ENCODE measurements at regions not wholly inside any gene's neighbourhood (a gene's known extent, or its start where the extent isn't known, plus 50 kb on each side); places are given as distances from the start of the nearest gene placed in this dataset.

DNA sequence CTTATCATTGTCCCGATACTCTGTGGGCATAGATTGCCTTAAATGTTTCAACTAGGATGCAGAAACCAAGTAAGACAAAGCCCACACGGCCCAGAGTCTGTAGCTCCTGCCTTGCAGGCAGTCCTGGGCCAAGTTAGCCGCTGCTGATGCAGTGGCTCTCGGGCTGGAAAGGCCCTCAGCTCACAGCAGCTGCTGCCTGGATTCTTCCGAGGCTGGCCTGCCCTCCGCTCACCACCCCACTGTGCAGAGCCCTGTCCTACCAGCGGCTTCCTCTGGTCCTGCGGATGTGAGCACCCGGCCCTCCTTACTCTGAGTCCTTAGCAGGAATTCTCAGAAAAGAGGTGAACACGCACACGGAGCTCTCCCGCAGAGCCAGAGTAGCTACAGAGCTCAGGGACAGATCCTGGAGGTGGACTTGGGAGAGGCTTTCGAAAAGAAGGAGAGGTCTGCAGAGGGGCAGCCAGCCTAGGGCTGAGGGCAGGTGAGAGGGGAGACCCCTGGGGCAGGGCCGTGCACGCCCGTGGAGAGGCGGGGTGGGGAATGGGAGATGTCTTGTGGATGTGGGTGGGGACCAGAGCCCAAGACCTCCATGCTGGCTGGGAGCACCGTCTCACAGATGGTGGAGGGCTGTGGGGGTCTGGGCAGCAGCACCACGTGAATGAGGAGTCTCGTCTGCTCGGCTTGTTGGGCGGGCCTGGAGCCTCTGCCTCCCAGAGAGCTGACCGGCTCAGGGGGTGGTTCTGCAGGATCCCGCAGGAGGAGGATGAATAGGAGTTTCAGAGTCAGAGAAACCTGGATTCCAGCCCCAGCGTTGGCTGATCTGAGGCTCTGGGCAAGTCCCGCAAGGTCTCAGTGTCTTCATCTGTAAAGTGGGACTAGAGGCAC is 117.4 kb upstream of the B3GAT1 start:
- H3K27ac ChIP-seq = no peak overlapping the region
- TF ChIP-seq POLR2AphosphoS5 (IDR thresholded peaks at IDR 0.05; ENCODE audit: insufficient read depth in 1 of 2, low read depth in 1 of 2) = no peak
- TF ChIP-seq, protein P1, sequence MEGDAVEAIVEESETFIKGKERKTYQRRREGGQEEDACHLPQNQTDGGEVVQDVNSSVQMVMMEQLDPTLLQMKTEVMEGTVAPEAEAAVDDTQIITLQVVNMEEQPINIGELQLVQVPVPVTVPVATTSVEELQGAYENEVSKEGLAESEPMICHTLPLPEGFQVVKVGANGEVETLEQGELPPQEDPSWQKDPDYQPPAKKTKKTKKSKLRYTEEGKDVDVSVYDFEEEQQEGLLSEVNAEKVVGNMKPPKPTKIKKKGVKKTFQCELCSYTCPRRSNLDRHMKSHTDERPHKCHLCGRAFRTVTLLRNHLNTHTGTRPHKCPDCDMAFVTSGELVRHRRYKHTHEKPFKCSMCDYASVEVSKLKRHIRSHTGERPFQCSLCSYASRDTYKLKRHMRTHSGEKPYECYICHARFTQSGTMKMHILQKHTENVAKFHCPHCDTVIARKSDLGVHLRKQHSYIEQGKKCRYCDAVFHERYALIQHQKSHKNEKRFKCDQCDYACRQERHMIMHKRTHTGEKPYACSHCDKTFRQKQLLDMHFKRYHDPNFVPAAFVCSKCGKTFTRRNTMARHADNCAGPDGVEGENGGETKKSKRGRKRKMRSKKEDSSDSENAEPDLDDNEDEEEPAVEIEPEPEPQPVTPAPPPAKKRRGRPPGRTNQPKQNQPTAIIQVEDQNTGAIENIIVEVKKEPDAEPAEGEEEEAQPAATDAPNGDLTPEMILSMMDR (IDR thresholded peaks at IDR 0.05) = no peak
- no peak for TF ChIP-seq POLR2A (IDR thresholded peaks at IDR 0.05)
- H3K4me3 ChIP-seq = no peak overlapping the region
- H3K27me3 ChIP-seq = no peaks in the 10 kb centered on the region
- no peaks in the 10 kb centered on the region for H3K9me3 ChIP-seq
- no peaks in the 10 kb centered on the region for H3K36me3 ChIP-seq
- H3K4me1 ChIP-seq = no peaks in the 10 kb centered on the region
- intact Hi-C loops (cut with DNase I) = no loop called here
- DNase-seq (ENCODE audit: extremely low spot score in 2 of 2) = no peak

DNA sequence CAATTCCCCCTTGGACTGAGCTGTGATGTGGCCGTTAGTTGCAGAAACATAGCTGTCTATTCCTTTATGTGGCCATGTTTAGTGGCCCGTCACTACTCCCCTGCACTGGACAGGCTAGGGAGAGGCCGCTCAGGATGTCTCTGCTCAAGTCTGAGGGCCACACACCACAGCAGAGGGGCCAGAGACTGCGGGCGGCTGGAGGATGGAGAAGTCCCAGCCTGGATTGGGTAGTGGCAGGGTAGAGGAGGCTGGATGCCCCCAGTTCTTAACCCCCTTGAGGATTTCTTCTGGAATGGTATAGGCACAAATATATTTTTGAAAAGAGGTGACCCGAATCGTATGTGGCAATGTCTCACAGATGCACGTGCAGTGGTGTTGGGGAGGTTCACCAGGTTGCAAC is 116.4 kb upstream of the B3GAT1 start:
- TF ChIP-seq POLR2A (IDR thresholded peaks at IDR 0.05) (no peak), POLR2AphosphoS5 (IDR thresholded peaks at IDR 0.05; ENCODE audit: insufficient read depth in 1 of 2, low read depth in 1 of 2) (no peak)
- TF ChIP-seq, protein P1 (IDR thresholded peaks at IDR 0.05) = no peak
- Histone ChIP-seq H3K4me1 (no peaks in the 10 kb centered on the region), H3K36me3 (no peaks in the 10 kb centered on the region), H3K27ac (no peak overlapping the region), H3K4me3 (no peak overlapping the region), H3K9me3 (no peaks in the 10 kb centered on the region), H3K27me3 (no peaks in the 10 kb centered on the region)
- DNase-seq (ENCODE audit: extremely low spot score in 2 of 2) = no peak
- intact Hi-C loops (cut with DNase I) = no loop called here

DNA sequence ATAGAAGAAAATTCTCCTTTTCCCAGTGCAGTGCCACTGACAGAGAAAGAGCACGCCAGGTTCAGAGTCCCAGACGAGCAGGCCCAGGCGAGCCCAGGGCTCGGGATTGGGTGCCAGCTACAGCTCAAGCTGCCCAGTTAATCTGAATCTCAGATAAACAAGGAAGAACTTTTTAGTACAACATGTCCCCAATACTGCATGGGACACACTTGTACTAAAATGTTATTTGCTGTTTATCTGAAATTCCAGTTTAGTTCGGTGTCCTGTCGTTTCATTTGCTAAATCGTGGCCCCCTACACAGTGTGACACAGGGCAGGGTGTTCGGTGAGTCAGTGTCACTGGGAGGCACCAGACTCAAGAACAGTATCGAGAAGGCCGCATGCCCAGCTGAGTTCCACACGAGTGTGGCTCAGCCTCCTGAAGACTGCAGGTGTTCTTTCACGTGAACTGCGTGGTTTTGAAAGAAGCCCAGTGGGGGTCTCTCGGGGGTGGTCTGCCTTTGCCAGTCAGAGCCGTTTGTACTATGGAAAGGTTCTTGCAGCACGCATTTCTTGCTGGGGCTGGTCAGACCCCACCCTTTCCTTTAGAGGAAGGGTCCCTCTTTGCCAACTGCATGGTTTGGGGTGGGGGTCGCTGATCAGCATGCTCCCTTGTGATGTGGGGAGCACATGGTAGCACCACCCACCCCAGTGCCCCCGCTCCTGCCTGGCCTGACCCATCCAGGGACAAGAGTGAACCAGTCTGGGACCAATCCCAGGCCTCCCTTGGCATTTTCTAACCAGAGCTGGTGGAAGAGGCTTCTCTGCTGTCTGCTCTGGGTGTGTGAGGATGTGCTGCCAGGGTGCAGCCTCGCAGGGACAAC is 115.6 kb upstream of the B3GAT1 start:
- no peak for TF ChIP-seq POLR2A (IDR thresholded peaks at IDR 0.05)
- TF ChIP-seq, protein P1 (IDR thresholded peaks at IDR 0.05) = no peak
- no peak for TF ChIP-seq POLR2AphosphoS5 (IDR thresholded peaks at IDR 0.05; ENCODE audit: insufficient read depth in 1 of 2, low read depth in 1 of 2)
- no peak overlapping the region for H3K4me3 ChIP-seq
- no peak for DNase-seq (ENCODE audit: extremely low spot score in 2 of 2)
- intact Hi-C loops (cut with DNase I) = no loop called here
- no peaks in the 10 kb centered on the region for H3K27me3 ChIP-seq
- H3K36me3 ChIP-seq = no peaks in the 10 kb centered on the region
- H3K27ac ChIP-seq = no peak overlapping the region
- H3K4me1 ChIP-seq = no peaks in the 10 kb centered on the region
- H3K9me3 ChIP-seq = no peaks in the 10 kb centered on the region

DNA sequence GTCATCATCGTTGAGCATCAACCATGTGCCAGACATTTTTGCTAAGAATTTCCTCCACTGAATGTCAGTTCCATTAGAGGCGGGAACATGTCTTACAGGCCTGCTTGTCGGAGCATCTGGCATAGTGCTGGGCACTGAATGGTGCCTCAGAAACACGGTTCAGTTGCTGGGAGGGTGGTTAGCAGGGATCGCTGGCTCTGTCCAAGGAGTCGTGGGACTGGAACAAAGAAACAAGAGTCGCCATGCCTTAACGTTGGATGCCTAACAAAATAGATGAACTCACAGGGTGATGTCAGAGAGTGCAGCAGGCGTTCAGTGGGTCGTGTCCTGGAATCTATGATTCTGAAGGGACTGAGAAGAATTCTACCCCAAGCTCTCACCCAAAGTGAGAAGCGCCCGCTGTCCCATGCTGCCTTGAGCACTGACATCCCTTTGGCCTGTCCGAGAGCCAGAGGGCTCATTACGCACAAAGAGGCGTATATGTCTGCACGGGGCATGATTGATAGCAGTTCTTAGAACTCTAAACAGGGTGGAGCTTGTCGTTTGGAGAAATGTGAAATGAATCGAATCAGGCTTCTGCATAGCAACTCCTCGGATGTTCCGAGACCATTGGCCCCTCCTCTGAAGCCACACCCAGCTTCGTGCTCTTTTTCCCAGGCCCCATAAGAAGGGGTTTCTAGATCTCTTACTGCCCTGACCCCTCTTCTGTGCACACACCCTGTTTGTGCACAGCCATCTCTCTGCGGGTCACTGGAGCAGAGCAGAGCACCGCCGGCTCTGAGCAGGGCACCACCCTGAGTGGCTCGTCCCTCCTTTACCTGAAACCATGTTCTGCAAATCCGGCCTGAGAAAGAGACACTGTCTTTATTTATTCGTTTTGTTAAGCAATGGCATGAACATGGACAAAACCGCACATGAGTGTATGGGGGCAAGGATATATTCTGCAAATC is 113.1 kb upstream of the B3GAT1 start:
- Histone ChIP-seq H3K4me1 (no peaks in the 10 kb centered on the region), H3K4me3 (no peak overlapping the region), H3K9me3 (no peaks in the 10 kb centered on the region), H3K27ac (no peak overlapping the region), H3K27me3 (no peaks in the 10 kb centered on the region), H3K36me3 (no peaks in the 10 kb centered on the region)
- TF ChIP-seq POLR2A (IDR thresholded peaks at IDR 0.05) = no peak
- intact Hi-C loops (cut with DNase I) = no loop called here
- DNase-seq (ENCODE audit: extremely low spot score in 2 of 2) = no peak

DNA sequence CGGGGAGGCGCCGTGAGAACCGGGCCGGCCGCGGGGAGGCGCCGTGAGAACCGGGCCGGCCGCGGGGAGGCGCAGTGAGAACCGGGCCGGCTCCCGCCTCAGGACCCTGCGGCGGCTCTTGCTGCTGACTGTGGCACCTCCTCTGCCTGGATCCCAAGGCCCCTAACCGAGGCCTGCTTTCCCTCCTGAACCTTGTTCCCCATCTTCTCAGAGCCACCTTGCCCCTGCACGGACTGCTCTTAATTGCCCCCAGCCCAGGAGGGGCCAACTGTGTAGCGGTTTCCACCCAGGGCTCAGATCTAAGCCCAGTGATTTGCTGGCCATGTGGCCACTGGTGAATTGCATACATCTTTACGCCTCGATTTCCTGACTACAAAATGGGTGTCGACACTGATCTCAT is 112.2 kb upstream of the B3GAT1 start:
- Histone ChIP-seq H3K4me3 (no peak overlapping the region), H3K27ac (no peak overlapping the region), H3K36me3 (no peaks in the 10 kb centered on the region), H3K27me3 (no peaks in the 10 kb centered on the region), H3K9me3 (no peaks in the 10 kb centered on the region), H3K4me1 (no peaks in the 10 kb centered on the region)
- DNase-seq (ENCODE audit: extremely low spot score in 2 of 2) = no peak
- intact Hi-C loops (cut with DNase I) = no loop called here
- TF ChIP-seq POLR2A (IDR thresholded peaks at IDR 0.05) (no peak), POLR2AphosphoS5 (IDR thresholded peaks at IDR 0.05; ENCODE audit: insufficient read depth in 1 of 2, low read depth in 1 of 2) (no peak)
- TF ChIP-seq, protein P1 (IDR thresholded peaks at IDR 0.05) = no peak
